Coronary artery (tissue), 2 donors: ENCODE measurements at regions not wholly inside any gene's neighbourhood (a gene's known extent, or its start where the extent isn't known, plus 50 kb on each side); places are given as distances from the start of the nearest gene placed in this dataset.

Source experiments
- DNase-seq: peaks from one replicate; pipeline ENCODE4 v3.0.0-alpha.2; 2017; ENCODE audit warnings: low spot score
- H3K27ac ChIP-seq, 2 donors: fragments of 200-600 bp; sonication (generic); one replicate each; pipeline ENCODE4 v1.5.1; 2016 to 2019
- H3K4me3 ChIP-seq: fragments of 200-600 bp; sonication (generic); 2 replicates; pipeline ENCODE4 v1.5.1; 2016; ENCODE audit warnings: mild to moderate bottlenecking, moderate library complexity
- CTCF ChIP-seq: fragments of 200-600 bp; sonication (generic); IDR thresholded peaks from one replicate; pipeline ENCODE4 v1.5.1; 2019; ENCODE audit warnings: antibody characterized with exemption

- TF ChIP-seq CTCF, result no peak
- Histone ChIP-seq H3K4me3 (no peak overlapping the region), H3K27ac (peak overlapping the region; percentile 67 to 91)
- DNase-seq, result no peak
These were observed 148.0 kb upstream of the MBNL1 start for GRCh38 chr3:152120601-152121269.

GRCh38 chr3:152121270-152121636 lies 147.5 kb upstream of the MBNL1 start:
- DNase-seq, result no peak
- H3K27ac ChIP-seq, result peak overlapping the region; percentile 67 to 91
- no peak for TF ChIP-seq CTCF
- H3K4me3 ChIP-seq, result peak overlapping the region; percentile 17

DNA sequence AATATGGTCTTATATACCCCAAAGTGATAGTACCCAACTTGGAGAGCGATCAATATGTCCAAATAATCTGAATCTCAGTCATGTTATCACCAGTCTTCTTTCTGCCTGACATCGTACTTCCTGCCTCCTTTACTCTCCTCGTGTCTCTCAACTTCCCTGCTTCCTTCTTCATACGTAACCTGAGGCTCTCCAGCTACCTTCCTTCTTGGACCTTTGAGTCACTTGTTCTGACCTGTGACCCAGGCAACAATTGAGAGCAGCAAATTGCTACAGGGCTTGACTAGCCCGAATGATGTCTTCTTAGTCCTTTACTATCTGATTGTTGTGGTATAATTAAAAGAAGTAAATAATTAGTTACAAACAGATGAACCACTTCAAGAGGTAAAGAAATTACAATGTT lies 145.9 kb upstream of the MBNL1 start:
- H3K27ac ChIP-seq, result no peak overlapping the region
- no peak for TF ChIP-seq CTCF
- no peak for DNase-seq
- no peak overlapping the region for H3K4me3 ChIP-seq

DNA sequence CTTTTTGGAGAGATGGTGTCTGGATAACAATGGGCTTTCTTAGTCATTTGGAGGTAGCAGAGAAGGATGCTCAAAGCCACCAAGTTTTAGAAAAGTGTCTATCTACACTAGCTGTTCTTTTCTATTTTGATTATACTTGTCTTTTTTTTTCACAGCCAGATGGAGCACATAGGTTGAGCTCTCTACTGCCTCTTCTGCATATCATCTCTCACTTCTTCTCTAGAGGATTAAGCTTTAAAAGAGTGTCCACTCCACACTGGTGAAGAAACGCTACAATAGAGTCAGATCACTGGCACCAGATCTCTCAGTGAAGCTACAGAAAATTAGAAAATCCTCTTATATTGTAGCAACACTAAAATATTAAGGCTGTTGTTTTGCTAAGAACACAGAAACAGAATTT lies 145.3 kb upstream of the MBNL1 start:
- no peak for TF ChIP-seq CTCF
- Histone ChIP-seq H3K27ac (no peak overlapping the region), H3K4me3 (no peak overlapping the region)
- DNase-seq, result no peak

GRCh38 chr3:152126260-152126659 lies 142.5 kb upstream of the MBNL1 start:
- no peak for TF ChIP-seq CTCF
- H3K4me3 ChIP-seq, result no peak overlapping the region
- no peak for DNase-seq
- no peak overlapping the region for H3K27ac ChIP-seq

DNA sequence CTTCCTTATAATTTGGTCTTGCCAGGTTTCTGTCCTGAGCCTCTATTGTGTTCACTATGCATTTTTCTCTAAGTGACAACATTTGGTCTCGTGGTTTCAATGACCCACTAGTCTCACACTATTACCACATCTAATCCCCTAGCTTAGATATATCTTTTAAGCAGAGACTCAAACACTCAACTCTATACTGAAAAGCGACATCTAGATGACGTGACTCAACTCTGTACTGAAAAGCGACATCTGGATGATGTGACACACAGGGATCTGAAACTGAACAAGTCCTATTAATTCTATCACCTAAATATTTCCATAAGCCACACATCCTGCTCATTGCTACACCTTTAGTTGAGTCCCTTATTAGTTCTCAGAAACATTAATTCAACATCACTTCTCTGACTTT lies 141.7 kb upstream of the MBNL1 start:
- Histone ChIP-seq H3K4me3 (no peak overlapping the region), H3K27ac (no peak overlapping the region)
- TF ChIP-seq CTCF, result no peak
- DNase-seq, result no peak

DNA sequence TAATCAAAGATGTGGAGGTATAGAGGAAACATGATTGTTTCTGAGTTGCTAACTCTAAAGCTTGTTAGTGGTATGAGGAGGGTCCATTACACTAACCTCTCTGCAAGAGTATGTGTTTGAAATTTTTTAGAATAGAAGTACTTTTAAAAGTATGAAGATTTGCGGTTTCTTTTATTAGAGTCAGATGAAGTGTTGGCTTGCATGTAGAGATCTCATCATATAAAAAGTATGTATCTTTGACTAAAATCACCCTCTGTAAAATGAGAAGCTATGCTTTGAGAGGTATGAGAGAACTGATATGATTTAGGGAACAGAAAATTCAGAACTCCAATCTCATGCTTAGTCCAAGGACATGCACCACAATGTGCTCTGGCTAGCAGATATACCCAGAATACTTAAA lies 140.4 kb upstream of the MBNL1 start:
- H3K4me3 ChIP-seq, result no peak overlapping the region
- TF ChIP-seq CTCF, result no peak
- no peak for DNase-seq
- no peak overlapping the region for H3K27ac ChIP-seq
